NK-92 treated with Interleukin-12 subunit alpha and Interleukin-12 subunit beta, amount 100 ng/mL, for 24 hours (cell line): ENCODE measurements at regions not wholly inside any gene's neighbourhood (a gene's known extent, or its start where the extent isn't known, plus 50 kb on each side); places are given as distances from the start of the nearest gene placed in this dataset.
"Not testable (repeated sequence)": the region's sequence is repeated elsewhere in the genome, so short reads cannot be mapped to it uniquely, and the experiment has no call there.

Experiments used
- DNase-seq: peaks from one replicate; lab custom pipeline; 2025; lab: John Stamatoyannopoulos, UW

DNA sequence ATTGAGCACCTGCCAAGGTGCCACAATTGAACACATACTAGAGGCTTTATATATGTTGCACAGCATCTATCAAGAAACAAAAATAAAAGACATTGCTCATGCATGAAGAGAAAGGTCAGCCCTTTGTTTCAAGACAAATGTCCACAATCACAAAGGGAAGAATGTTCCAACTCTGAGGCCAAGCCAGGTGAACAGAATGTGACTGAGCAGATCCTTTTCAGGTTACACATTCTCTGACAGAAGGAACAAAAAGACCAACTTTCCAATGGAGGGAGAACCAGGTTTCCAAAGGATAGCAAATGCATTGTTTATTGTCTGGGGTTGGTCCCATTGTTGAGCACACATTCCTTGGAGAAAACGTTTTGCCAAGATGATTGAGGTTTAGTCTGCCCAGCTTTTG lies 50.2 kb upstream of the FAM174B start:
- no peak for DNase-seq

DNA sequence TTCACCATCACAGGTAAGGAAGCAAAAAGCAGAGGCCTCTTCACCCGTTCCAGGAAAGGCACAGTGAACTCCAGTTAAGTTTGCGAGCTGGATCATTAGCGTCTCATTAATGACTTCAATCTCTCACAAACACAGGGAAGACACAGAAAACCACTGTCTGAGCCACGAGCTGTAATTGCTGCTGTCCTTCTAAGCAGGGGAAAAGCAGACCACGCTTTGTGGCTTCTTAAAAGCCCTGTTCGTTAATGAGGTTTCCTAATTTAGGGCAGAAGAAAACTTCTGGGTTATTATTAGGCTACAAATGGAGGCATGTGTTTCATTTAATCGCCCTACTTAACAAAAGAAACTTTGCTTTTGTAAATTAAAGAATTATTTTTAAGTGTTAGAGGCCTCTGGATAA lies 50.6 kb upstream of the FAM174B start:
- no peak for DNase-seq

DNA sequence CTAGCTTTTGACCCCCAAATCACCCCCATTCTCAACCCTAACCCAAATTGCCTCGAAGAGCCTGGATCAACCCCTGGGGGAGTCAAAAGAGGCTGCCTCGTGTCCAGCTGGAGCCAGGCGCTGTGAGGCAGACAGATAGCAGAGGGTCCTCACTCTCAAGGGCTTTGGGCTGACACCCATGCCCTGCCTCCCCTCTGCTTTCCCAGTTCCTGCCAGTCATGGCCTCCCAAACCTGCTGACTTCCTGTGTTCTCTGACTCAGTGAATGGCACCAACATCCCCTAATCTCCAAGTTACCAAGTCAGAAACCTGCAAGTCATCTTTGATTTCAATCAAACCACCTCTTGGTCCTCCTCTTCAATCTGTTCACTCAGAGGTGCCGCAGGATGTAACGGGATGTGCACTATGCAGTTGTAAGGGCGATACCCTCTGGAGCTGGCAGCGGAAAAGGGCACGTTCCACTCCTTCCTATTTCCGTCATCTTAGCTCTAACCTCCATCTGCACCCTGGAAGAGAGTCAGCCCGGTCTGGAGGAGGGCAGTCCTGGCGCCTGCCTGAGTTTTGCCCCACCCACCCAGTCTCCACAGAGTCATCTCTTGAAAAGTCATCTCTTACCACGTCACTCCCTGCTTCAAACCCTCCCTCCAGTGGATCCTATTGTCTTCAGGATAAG lies 52.4 kb upstream of the FAM174B start:
- no peak for DNase-seq

DNA sequence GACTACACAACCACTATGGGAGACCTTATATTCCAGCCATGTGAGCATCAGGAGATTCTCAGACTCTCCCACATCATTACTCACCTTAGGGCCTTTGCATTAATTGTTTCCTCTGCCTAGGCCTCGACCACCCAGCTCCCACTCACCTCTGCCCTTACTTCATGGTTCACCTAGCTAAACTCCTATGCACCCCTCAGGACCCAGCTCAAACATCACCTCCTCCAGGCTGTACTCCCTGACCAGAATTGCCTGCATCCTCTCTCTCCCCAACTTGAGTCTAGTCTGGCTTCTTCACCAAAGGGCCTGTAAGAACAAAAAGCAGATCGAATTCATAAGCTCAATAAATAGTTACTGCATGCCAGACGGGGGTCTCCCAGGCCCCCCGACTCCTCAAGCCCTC lies 53.1 kb upstream of the FAM174B start:
- DNase-seq, result no peak

DNA sequence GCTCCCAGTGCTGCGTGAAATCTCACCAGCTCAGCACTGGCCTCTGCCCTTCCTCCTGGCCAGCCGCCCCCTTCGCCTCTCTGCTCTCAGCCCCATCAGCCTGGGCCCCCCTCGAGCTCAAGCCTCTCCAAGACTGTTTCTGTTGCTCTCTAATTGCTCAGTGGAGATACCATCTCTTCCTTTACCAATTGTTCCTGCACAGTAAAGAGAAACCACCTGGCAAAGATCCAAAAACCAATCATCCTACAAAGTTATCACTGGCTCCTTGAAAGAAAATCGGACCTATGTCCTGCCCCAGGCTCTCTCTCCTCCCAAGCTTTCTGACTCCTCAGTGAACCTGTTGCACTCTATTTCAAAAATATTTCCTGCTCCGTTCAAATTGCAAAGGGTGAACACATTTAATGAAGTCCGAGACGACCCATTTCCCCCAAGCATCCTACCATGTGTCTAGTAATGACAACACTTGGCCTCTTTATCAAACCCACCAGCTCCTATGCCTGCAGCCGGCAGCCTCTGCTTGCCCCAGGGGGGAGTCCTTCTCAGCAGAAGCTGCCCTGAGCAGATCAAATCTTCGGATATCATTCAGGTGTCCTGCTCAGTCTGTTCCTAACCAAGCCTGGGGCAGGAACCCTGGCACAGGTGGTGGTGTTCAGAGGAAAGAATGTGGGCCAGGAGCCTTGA lies 53.7 kb upstream of the FAM174B start:
- DNase-seq, result no peak

DNA sequence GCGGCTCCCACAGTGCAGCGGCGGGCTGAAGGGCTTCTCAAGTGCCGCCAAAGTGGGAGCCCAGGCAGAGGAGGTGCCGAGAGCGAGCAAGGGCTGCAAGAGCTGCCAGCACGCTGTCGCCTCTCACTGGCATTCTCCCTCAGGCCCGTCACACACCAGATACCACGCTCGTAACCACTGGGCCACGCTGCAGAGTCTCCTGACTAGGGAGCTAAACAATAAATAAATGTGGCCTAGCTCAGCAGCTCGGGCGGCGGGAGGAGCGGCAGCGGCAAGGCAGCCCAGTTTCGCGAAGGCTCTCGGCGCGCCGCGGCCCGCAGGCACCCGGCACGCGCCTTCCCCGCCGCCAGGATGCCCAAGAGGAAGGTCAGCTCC lies 55.9 kb upstream of the FAM174B start:
- DNase-seq, result no peak

DNA sequence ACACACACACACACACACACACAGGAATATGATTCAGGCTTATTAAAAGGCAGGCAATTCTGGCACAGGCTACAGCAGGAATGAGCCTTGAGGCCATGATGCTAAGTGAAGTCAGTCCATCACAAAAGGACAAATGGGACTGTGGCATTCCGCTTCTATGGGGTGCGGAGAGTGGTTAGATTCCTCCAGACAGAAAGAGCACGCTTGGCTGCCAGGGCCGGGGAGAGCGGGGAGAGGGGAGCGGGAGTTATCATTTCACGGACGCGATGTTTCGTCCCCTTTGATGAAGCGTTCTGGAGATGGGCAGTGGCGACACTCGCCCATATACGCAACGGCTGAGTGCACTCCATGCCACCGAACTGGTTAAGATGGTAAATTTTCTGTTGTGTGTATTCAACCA lies 58.5 kb upstream of the FAM174B start:
- no peak for DNase-seq

DNA sequence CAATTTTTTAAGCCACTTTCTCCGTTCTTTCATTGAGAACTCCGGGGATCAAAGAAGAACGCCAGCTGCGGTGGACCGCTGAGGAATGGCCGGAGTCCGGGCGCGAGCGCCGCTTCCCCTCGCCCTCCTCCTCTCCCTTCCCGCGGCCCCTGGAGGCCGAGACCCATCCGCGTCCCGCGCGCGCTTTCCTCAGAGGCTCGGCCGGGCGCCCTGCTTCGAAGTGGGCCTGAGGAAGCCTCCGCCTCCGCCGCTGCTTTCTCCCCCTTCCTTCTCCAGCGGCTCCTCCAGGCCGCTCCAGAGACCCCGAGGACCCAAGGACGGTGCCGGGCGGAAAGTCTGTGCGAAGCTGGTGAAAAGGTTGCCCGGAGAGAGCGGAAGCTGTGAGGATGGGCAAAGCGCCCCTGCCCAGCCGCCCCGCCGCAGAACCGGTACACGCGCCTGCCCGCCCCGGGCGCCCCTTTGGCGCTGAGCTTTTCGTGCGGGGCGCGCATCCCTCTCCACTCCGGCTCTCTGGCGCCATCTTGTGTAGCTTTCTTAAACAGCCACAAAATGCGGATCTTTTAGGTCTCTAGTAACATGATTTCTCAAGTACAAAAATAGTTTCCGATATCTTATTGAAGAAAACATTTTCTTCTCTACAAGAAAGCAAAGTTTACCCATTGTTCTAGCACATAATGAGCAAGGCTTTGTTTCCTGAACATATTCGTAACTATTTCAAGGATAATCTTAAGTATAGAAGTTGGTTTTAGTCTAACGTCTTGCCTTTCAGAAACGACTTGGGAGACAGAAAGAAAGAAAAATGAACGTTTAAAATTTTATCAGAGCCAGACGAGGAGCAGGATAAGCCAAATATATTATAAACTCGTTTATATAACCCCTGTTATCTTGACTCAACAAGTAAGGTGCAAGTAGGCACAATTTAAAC lies 59.2 kb upstream of the FAM174B start:
- DNase-seq, result peak; percentile 8

DNA sequence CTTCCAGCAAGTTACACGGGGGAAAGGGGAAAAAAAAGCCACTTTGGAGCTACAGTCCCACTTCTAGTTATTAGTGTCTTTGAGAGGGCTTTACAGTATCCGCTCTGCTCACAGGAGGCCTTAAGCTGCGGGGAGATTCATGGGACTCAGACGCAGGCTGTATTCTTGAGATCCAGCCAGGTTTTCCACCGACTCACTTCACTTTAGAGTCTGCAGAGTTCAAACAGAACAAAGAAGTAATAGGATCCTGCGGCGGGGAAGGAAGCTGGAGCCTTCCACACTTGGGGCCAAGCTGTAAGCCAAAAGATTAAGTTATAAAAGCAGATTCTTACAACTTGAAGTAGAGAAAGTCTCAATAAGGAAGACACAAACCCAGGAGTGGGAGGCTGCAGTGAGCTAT lies 60.2 kb upstream of the FAM174B start:
- DNase-seq, result no peak

DNA sequence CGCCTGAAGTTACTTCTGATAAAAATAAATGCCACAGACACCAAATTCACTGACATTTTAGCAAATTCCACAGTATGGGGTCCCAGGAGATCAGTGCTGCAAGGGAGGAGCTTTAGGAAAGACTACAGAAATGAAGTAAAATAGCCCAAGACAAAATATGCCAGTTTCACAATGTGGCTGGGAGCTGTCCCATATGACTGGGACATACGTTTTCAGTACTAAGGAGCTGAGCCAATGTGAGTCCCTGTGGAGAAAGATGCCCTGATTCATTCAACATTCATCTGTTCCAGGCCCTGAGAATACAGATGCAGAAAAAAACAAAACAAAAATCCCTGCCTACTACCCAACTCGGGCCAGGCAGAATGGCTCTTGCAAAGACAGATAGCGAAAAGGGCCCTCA lies 63.4 kb upstream of the FAM174B start:
- no peak for DNase-seq

DNA sequence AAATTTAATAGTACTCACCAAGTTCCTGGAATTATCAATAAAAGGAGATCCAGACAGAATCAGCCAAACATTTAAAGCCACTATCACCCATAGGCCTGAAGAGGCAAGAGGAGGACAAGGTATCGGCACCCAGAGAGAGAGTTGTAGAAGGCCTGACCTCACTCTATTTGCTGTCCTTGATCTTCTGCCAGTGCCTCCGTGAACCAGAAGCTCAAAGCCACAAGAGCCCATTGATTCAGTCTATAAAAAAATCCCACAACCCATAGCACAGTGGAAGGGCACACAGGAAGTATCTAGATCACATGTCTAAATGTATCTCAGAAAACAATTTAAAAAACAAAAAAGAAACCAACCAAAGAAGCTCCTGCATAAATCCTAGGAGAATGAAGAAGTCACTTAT lies 68.6 kb upstream of the FAM174B start:
- no peak for DNase-seq

DNA sequence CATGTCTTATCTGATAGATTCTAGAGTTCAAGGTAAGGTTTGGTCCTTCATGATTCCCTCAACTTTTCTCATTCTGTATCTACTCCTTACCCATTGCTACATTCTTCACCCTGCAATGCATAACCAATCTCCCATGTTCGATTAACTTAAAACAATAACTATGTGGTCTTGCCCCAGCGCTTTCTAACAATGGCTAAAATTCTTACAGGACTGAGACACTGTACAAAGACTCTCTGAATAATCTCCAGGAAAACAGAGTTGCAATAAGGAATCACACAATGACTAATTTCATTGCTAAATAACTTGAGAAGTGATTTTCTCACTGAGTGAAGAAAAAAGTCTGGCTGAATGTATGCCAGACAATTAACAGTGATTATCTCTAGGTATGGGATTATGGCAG lies 69.6 kb upstream of the FAM174B start:
- DNase-seq, result no peak

DNA sequence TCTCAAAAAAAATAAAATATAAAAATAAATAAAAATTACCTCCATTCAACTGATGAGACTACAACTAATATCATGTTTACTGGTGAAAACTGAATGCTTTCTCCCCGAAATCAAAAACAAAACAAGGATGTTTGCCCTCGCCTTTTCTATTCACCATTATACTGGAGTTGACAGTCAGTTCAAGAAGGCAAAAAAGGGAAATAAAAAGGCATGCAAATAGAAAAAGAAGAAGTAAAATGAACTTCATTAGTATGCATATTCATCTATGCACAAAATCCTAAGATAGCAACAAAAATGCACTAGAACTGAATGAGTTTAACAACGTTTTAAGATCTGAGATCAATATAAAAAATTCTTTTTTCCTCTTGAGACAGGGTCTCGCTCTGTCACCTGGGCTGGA lies 72.7 kb upstream of the FAM174B start:
- DNase-seq, result no peak

DNA sequence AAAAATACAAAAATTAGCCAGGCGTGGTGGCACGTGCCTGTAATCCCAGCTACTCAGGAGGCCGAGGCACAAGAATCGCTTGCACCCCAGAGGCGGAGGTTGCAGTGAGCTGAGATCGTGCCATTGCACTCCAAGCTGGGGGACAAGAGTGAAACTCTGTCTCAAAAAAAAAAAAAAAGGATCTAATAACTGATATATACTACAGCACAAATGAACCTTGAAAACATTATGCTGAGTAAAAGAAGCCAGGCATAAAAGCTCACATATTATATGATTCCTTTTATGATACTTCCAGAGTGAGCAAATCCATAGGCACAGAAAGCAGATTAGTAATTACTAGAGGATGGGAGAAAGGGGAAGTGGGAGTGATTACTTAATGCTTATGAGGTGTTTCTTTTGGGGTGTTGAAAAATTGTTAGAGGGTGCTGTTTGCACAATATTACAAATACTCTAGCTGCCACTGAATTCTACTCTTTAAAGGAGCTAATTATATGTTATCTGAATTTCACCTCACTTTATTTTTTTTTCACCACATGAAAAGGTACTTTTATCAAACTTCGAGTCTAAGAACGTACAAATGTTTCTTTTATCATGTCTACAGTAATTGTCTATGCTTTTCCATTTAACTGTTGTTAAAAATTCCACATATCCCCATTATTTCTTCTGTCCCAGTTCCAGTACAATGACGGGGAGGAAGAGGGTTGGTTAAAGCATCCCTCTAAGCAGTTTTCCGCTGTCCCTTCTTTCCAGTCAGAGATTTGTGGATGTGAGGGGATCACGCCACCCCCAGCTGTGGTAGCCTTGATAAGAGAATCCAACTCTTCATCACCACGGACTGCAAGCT lies 77.7 kb upstream of the FAM174B start:
- no peak for DNase-seq

DNA sequence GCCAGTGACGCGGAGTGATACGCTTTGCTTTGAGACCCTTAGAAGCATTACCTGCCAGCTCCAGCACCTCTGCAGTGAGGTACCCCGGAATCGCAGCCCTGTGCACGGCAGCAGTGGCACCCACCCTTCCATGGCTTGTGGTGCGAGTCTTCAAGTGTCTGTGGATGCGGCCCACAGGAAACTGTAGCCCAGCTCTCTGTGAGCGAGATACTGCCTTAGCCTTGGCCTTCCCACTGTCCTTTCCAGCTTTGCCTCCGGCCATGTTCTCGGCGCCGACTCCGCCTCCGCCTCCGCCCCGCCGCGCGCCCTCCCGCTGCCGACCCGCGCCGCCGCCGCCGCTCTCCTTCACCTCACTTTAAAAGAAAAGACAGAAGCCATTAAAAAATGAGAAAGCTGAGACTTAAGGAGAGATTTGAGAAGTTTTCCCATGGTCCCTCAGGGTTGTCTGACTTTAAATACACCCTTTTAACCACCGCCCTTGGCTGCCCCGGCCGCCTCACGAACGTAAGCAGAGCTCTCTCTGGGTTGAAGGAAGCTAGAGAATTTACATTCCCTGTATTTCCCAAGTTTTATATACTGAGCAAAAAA lies 78.5 kb upstream of the FAM174B start:
- no peak for DNase-seq

DNA sequence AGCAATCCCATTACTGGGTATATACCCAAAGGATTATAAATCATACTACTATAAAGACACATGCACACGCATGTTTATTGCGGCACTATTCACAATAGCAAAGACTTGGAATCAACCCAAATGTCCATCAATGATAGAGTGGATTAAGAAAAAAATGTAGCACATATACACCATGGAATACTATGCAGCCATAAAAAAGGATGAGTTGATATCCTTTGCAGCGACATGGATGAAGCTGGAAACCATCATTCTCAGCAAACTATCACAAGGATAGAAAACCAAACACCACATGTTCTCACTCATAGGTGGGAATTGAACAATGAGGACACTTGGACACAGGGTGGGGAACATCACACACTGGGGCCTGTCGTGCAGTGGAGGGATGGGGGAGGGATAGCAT lies 83.7 kb upstream of the FAM174B start:
- not testable (repeated sequence) for DNase-seq

DNA sequence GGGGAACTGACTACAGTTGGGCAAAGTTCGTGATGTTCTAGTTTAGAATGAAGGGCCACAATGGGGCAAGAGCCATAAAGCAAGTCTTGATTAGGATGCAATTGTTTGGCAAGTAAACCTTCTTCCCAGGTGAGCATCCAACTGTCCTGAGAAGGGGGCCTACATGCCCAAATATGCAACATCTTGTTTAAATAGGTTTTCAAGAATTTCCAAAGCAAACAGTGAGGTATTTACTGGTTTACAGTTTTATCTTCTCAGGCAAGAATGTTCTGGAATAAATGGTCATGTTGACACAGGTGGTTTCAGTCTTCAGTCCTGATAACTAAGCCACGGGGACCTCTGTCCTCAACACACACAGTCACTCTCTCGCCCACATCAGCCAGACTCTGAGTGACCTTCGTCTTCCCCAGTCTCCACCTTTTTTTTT lies 90.3 kb upstream of the FAM174B start:
- no peak for DNase-seq

DNA sequence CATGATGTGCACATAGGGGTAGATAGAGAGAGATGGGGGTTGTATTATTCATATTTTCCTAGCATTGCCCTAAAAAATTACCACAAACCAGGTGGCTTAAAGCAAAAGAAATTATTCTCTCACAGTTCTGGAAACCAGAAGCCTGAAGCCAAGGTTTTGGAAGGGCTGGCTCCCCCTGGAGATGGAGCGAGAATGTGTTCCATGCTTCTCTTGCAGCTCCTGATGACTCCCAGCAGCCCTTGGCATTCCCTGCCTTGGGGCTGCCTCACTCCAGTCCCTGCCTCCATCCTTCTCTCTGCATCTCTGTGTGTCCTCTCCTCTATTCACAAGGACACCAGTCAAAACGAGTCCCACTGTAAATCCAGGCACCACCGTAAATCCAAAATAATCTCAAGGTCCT lies 91.5 kb upstream of the FAM174B start:
- no peak for DNase-seq

DNA sequence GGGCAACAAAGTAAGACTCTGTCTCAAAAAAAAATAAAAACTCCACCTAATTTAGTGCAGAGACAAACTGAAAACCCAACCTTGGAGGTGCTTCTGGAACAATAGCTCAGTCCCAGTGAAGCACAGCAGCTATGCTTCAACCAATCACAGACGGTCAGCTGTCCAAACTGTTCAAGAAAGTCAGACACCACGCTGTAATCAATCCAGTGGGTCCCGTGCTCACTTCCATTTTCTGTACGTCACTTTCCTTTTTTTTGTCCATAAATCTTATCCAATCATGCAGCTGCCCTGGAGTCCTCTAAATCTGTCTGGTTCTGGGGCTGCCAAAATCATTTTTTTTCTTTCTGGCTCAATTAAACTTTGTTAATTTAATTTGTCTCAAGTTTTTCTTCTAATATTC lies 93.6 kb upstream of the FAM174B start:
- DNase-seq, result no peak

DNA sequence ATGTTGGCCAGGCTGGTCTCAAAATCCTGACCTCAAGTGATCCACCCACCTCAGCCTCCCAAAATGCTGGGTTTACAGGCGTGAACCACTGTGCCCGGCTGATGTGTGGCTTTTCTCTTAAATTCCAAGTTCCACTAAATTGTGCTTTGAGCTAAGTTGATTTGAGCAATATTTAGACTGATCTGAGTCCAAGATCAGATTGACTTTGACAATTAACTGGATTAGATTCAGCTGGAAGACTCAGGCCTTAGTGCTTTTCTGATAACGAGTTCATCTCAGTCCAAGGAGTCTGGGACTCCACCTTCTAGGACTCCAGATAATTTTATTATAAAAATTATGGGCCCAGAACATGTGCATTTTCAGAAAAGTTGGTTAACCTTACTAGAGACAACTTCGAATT lies 94.4 kb upstream of the FAM174B start:
- DNase-seq, result no peak

DNA sequence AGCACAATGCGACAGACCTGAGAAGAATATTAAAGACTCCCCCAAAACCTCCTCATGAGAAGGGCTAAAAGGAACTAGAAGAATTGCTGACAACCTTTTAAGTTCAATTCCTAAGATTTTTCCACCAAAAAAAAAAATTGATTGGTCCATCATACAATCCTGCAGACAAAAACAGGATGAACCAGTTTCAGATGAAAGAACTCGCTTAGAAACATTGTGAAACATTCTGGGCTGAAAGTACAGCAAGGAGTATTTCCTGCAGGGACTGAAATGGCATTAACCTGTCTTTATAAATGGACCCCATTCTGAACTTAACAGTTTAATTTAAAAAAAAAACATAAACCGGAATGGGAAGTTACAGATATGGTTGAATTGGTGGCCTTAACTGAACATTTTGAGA lies 96.0 kb upstream of the FAM174B start:
- DNase-seq, result no peak

DNA sequence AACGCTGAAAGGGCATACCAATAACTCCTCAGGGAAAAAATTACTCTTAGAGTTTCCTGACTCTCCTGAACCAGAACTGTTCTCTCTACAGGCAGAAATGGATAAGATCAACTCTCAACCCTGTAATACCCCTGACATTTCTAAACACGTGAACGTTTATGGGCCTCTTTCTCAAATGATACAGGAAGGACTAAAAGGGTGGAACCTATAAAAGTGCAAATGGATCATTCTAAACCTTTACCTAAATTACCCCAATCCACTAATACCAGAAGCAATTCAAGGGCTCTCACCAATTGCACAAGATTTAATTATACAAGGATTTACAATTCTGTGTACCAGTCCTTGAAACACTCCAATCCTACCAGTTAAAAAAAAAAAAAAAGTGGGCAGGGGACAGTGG lies 98.0 kb upstream of the FAM174B start:
- DNase-seq, result no peak
